GM21717 (cell line): ENCODE measurements at regions not wholly inside any gene's neighbourhood (a gene's known extent, or its start where the extent isn't known, plus 50 kb on each side); places are given as distances from the start of the nearest gene placed in this dataset.
"Not testable (repeated sequence)": the region's sequence is repeated elsewhere in the genome, so short reads cannot be mapped to it uniquely, and the experiment has no call there.

ENCODE experiments used
- ATAC-seq: cut with Tn5 transposase; IDR thresholded peaks from one replicate; pipeline ENCODE4 v1.9.1; 2021; ENCODE audit warnings: mild to moderate bottlenecking, moderate library complexity; ENCODE audit not compliant: unreplicated experiment

- ATAC-seq: no peak
Observed at GRCh38 chr5:72654231-72654630, 147.0 kb upstream of the ZNF366 start.

GRCh38 chr5:72653586-72653985, 146.4 kb upstream of the ZNF366 start:
- ATAC-seq: no peak

GRCh38 chr5:72651779-72652178, 144.6 kb upstream of the ZNF366 start:
- ATAC-seq: no peak

- ATAC-seq: no peak
Observed at GRCh38 chr5:72651109-72651508, 143.9 kb upstream of the ZNF366 start.

DNA sequence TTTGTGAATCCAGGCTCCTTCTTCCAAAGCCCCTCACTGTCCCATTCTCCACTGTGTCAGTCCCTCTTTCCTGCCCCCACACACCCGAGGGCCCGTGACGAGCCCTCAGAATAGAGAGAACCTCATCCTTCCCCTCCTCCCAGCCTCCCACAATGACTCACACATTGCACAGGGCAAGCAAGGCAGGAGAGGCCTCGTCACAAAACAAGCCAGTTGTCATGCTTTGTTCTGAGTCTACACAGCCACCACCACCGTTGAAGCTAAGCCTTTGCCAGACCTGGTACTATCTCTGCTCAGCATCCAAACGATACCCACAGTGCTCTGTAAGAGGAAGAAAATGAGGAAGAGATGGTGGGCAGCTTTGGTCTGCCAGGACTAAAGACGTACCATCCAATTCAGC, 142.2 kb upstream of the ZNF366 start:
- ATAC-seq: no peak

- ATAC-seq: no peak
Observed at GRCh38 chr5:72648480-72648879, 141.3 kb upstream of the ZNF366 start.

DNA sequence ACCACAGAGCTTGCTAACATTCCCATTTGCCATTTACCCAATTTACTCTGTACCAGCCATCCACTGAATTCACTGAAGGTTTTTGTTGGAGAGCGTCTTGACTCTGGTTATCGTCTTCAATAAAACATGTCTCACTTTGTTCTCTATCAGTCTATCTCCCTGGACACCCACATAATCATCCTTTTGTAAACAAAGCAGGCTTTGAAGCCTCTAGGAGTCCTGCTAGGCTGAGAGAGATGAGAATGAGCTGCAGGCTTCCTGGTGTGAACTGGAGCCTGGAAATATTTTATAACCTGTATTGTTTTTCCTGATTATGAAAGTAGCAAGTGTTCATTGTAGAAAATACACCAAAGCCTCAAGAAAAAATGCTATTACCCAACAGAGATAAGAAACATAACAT, 140.6 kb upstream of the ZNF366 start:
- no peak for ATAC-seq

DNA sequence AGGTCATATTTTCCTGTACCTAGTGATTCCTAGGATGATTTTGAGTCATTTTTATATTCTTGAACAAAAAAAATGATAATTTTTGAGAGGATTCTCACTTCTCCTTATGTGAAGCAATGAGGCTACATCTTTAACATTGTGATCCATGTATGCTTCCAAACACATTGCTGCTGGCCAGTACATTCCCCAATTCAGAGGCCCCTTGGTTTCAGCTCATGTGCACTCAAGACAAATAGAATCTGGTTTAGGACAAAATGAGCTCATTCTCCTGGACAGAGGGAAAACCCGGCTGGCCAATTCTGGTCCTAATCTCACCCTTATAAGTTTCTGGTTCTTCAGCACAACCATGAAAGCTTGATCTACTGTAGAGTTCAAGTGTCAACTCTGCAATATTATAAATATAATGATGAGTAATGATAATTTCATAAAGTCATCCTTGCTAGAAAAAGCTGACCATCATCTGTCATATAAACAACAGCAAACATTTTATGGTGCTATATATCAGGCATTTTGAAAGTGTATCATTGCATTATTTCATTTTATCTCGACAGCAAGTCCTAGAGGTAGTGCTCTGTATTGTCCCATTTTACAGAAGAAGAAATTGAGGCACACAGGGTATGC, 139.1 kb upstream of the ZNF366 start:
- no peak for ATAC-seq

GRCh38 chr5:72645064-72645846, 138.0 kb upstream of the ZNF366 start:
- ATAC-seq: no peak

- no peak for ATAC-seq
Observed at GRCh38 chr5:72644296-72644695, 137.1 kb upstream of the ZNF366 start.

DNA sequence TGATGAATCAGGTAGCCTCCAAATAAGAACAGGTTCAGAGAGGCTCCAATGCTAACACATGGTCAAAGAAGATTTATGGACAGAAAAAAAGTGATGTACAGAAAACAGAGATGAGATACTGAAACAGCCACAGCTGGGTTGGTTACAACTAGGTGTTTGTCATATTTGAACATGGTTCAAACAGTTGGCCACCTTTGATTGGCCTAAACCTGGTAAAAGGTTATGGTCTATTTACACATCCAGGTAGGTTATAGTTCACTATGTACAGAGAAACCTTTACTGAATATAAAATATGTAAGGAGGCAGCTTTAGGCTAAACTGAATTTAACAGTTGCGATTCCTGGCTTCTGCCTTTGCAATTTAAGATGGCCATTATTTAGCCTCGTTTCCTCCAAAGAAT, 134.0 kb upstream of the ZNF366 start:
- no peak for ATAC-seq

GRCh38 chr5:72637058-72637457, 129.8 kb upstream of the ZNF366 start:
- ATAC-seq: no peak

- not testable (repeated sequence) for ATAC-seq
Observed at GRCh38 chr5:72636565-72636964, 129.4 kb upstream of the ZNF366 start.

- no peak for ATAC-seq
Observed at GRCh38 chr5:72634444-72634843, 127.2 kb upstream of the ZNF366 start.

DNA sequence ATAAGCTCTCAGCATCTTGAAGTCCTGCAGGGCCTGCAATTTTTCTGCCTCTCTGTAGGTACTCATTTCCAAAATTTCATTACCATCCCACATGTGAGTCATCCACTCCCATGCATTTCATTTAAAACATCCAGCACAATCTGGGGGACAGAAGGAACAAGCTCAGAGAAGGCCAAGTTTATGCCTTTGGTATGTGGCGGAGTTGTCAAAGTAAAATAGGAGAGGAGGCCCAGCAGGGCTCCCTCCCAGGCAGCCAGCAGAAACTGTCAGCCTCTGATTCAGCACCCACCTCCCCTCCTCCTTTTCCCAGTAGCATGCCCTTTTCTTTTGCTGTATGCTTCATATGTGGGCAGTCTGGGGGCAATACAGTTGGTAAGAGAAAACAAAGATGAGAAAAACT, 126.4 kb upstream of the ZNF366 start:
- ATAC-seq: no peak

- no peak for ATAC-seq
Observed at GRCh38 chr5:72633041-72633445, 125.8 kb upstream of the ZNF366 start.

DNA sequence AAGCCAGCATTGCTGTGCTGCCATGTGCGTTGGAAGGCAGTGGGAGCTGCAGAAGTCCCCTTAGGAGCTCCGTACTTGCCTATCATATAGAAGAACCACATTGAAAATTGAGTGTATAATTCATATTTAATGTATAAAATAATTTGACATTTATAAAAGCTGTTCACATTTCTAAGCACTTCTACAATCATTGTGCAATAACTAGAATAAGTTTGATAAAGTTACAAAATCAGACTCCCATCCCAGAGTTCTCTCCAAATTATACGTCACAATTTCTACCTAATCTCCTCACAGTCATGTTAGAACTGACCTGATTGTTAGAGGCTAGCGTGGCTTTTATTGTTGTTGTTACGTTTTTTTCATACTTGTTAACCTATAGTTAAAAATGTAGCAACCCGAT, 123.5 kb upstream of the ZNF366 start:
- ATAC-seq: no peak

DNA sequence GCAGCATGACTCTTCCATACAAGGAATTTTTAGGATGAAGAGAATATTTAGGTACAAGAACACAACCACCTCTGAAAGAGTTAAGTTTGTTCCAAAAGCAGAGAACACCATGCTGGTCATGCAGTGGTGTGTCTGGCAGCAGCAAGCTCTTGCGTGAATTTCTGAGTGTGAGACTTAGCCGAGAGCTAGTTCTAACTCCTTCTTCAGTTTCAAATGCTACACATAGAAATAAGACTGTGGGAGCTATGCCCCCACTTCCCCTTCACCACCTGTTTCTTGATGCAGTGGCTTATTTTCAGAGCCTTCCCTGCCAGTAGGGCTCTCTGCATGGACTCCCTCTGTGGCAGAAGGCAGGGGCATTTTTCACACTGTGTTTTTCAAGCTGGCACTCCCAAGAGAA, 122.9 kb upstream of the ZNF366 start:
- no peak for ATAC-seq

- ATAC-seq: no peak
Observed at GRCh38 chr5:72628771-72629371, 121.7 kb upstream of the ZNF366 start.

GRCh38 chr5:72625332-72625731, 118.1 kb upstream of the ZNF366 start:
- ATAC-seq: no peak

DNA sequence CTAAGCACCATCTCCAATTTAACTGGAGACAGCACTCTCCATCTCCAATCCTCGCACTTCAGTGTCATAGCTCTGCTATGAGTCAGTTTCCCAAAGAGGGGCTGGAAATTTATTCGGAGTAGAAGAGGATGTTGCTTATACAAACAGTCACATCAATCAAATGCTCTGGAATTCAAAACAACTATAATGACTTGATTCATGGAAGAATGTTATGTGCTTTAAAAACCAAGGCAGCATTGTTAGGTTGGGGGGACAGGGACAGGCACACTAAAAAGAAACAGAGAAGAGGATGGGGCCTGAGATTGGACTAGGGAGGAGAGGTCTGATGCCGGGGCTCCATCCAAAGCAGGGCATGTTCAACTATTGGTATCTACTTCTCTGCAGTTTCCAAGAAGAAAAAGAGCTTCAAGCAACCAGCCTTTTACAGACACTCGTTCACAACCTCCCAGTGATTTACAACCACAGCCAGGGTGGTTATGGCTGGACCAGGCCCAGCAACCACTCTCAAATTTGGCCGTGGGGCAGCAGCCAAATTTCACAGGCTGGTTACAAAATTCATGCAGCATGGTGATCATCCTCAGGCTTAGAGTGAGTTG, 117.5 kb upstream of the ZNF366 start:
- ATAC-seq: no peak

GRCh38 chr5:72623936-72624335, 116.7 kb upstream of the ZNF366 start:
- ATAC-seq: no peak
